DMS53 treated with DMSO at 0.1 percent for 48 hours (cell line): ENCODE measurements at regions not wholly inside any gene's neighbourhood (a gene's known extent, or its start where the extent isn't known, plus 50 kb on each side); places are given as distances from the start of the nearest gene placed in this dataset.

Experiments
- DNase-seq: peaks from one replicate; lab custom pipeline; 2025; ENCODE audit not compliant: unreplicated experiment; lab: John Stamatoyannopoulos, UW

DNA sequence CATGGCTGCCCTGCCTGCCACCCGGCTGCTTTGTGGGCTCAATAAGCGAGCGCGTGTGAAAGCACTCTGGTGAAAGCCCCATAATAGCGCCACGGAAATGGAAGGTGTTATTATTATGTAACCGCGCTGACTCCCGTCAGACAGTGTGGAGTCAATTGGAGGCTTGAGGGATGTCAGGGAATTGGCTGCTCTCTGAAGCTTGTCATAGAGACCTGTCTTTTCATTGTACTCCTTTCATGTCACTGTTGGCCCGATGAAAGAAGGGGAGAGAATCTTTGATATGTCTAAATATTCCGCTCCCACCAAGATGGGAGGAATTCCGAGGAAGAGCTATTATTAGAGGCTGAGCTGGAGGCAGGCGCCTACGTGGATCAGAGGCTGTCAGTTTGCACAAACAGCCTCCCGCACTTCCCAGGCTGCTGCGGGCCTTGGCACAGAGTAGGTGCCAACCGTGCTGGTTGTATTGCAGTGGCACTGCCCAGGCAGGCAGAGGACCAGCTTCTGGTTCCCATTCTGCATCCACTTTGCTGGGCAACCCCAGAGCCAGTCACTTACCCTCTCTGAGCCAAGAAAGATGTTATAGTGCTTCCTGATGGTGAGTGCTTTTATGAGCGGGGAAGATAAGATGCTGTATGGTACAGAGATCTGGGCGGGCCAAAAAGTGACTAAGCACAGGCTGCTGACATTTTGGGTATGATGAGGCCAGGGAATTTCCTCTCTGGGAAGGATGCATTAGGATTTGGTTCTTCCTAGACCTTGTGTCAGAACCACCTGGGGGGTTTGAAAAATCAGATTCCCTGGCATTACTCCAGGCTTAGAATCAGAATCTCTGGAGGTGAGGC, 151.4 kb downstream of the RPS24 start:
- DNase-seq: no peak

DNA sequence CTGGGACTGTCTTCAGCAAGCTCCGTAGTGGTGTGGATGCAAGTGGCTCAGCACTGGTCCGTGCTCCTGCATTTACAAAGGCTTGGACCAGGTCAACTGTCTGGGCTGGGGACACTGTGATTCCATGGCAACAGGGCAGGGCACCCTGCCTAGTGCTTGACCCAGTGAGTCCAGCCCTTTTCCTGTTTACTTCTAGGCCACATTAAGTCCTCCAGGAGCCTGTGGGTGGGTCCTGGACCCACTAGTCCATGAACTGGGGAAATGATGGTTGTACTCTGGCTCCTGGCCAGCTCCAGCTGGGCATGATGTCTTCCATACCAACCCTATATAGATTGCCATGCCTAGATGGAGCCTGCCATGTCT, 152.0 kb downstream of the RPS24 start:
- DNase-seq: no peak

DNA sequence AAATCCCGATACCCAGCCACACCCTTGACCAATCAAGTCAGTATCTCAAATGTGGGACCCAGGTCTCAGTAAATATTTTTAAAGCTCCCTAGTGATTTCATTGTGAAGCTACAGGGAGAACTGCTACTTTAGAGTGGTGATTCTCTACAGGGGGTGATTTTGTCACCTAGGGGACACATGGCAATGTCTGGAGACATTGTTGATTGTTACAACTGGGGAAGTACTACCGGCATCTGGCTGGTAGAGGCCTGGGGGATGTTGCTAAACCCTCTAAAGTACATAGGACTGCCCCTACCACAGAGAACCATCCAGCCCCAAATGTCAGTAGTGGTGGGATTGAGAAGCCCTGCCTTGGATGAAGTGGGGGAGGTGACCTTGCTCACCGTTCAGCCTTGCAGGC, 152.9 kb downstream of the RPS24 start:
- DNase-seq: no peak

DNA sequence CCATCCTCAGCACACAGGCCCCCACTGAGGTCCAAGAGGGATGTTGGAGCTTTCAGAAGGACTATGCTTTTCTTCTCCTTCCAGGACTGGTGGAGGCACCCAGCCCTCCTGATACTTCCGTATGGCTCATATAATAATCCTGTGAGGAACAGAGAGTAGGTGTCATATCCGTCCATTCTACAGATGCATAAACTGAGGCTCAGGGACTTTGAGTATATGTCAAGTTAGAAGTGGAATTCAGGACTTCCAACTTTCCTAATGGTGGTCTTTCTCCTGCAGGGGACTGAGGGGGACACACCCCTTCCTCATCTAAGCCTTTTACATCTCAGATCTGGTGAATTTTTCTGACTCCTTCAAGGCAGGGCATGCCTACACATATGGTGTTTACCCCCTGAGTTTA, 153.7 kb downstream of the RPS24 start:
- no peak for DNase-seq

DNA sequence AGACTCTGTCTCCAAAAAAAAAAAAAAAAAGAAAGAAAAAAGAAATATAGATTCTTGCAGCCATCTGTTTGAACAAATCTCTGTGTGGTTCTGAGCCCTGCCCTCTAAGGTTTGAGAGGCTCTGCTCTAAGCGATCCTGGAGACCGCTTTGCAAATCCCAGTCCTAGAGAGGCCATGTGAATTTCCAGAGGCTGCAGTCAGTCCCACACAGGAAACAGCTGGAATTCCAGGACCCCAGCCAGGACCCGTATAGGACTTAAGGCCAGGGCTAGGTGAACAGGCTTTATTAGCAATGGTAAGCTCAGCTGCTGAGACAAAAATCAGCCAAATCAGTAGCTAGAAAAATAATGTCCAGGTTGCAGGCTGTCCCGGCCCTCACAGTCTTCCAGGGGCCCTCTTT, 154.8 kb downstream of the RPS24 start:
- no peak for DNase-seq

GRCh38 chr10:78190051-78190825, 156.6 kb downstream of the RPS24 start:
- no peak for DNase-seq

DNA sequence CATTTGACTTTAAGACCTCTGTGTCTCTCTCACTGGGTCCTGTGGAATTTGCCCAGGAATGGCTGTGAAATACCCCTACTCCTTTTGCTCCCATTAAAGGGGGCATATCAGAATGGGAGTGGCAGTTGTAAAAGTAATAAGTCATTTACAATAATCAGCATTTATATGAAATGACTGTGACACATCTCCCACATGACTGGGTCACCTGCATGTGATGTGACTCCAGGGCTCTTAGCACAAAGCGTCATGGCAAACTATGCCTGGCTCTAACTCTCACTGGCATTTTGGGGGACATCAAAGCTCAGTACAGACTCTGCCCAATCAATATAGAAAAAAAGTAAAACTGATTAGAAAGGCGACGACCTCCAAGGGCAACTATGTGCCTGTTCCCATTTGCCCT, 157.6 kb downstream of the RPS24 start:
- no peak for DNase-seq

GRCh38 chr10:78193189-78193588, 159.5 kb downstream of the RPS24 start:
- no peak for DNase-seq

- no peak for DNase-seq
Observed at GRCh38 chr10:78194050-78194449, 160.4 kb downstream of the RPS24 start.

GRCh38 chr10:78194539-78195402, 161.1 kb downstream of the RPS24 start:
- DNase-seq: no peak

DNA sequence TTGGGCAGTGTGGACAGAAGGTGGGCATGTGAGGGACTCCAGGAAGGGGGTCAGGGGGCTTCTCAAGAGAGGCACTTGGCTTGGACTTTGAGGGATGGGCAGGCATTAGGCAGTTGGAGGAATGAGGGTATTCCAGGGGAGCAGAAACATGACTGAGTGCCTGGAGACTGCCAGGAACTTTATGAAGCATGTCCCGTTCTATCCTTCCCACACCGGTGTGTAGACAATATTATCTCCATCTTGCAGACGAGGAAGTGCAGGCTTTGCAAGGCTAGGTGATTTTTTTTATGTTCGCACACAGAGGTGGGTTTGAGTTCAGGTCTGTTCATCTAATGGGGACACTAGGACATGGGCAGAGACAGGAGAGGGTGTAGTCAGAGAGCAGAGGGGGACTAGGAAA, 162.7 kb downstream of the RPS24 start:
- no peak for DNase-seq

GRCh38 chr10:78196964-78197363, 163.3 kb downstream of the RPS24 start:
- DNase-seq: no peak

DNA sequence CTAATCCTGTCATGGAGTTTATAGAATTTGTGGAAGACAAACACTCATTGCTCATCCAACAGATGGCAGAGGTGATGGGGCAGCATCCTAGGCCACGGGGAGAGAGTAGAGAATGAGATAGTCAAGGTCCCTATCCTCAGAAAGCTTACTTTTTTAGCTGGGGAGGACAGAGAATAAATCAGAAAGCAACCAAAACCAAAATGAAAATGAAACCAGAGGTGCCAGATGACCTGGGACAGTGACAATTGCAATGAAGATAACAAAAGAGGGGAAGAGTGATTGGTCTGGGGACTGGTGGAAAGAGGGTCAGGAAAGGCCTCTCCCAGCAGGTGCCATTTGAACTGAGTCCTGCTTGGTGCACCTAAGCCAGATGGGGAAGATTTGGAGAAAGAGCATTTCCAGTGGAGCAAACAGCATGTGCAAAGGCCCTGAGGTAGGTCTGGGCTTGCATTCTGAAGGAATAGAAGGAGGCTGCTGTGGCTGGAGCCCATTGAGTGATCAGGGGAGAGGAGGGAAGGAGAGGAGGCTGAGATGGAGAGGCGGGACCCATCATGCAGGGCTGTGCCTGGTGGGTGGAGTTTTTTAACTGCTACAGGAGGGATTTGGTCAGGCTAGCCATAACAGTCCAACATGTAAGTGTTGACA, 164.1 kb downstream of the RPS24 start:
- DNase-seq: no peak

- no peak for DNase-seq
Observed at GRCh38 chr10:78199005-78199725, 165.5 kb downstream of the RPS24 start.

- DNase-seq: no peak
Observed at GRCh38 chr10:78199759-78200158, 166.1 kb downstream of the RPS24 start.

- DNase-seq: no peak
Observed at GRCh38 chr10:78200686-78201085, 167.0 kb downstream of the RPS24 start.

GRCh38 chr10:78202386-78202785, 168.7 kb downstream of the RPS24 start:
- no peak for DNase-seq

- no peak for DNase-seq
Observed at GRCh38 chr10:78203915-78204818, 170.5 kb downstream of the RPS24 start.

- no peak for DNase-seq
Observed at GRCh38 chr10:78205457-78206016, 171.9 kb downstream of the RPS24 start.
